ENCODE measurements at regions not wholly inside any gene's neighbourhood (a gene's known extent, or its start where the extent isn't known, plus 50 kb on each side); places are given as distances from the start of the nearest gene placed in this dataset.

GRCh38 chr2:177088529-177088928 is 124.1 kb upstream of the HNRNPA3 start:
- Histone ChIP-seq H3K9me3 (ENCODE audit: low read length) (no peaks in the 10 kb centered on the region), H3K9ac (ENCODE audit: low read length) (no peak overlapping the region), H3K9me2 (replicated peaks; ENCODE audit: low read length) (no peaks in the 10 kb centered on the region), H3K36me3 (ENCODE audit: low read depth, low read length) (no peaks in the 10 kb centered on the region), H3K79me2 (ENCODE audit: low read length) (no peaks in the 10 kb centered on the region), H3K27me3 (ENCODE audit: low read length) (peaks cover 59% of the 10 kb centered on the region), H3K4me1 (ENCODE audit: insufficient read depth, low read length) (no peaks in the 10 kb centered on the region), H3K27ac (ENCODE audit: low read length) (no peak overlapping the region), H2AFZ (ENCODE audit: low read length) (no peak overlapping the region), H3K4me3 (ENCODE audit: low read length) (no peak overlapping the region), H3F3A (ENCODE audit: low read length, unreplicated experiment) (no peaks in the 10 kb centered on the region), H4K20me1 (ENCODE audit: low read length) (no peaks in the 10 kb centered on the region), H3K4me2 (ENCODE audit: low read length) (no peak overlapping the region)
- DNase-seq: no peak
- no TSS peak for BruUV-seq (replicated peaks)
- intact Hi-C loops (cut with micrococcal nuclease): no loop called here
- ATAC-seq: no peak
- ChIA-PET POLR2A (ENCODE audit: unreplicated experiment) (no interaction called here), CTCF (no interaction called here)
- TF ChIP-seq, protein P1, sequence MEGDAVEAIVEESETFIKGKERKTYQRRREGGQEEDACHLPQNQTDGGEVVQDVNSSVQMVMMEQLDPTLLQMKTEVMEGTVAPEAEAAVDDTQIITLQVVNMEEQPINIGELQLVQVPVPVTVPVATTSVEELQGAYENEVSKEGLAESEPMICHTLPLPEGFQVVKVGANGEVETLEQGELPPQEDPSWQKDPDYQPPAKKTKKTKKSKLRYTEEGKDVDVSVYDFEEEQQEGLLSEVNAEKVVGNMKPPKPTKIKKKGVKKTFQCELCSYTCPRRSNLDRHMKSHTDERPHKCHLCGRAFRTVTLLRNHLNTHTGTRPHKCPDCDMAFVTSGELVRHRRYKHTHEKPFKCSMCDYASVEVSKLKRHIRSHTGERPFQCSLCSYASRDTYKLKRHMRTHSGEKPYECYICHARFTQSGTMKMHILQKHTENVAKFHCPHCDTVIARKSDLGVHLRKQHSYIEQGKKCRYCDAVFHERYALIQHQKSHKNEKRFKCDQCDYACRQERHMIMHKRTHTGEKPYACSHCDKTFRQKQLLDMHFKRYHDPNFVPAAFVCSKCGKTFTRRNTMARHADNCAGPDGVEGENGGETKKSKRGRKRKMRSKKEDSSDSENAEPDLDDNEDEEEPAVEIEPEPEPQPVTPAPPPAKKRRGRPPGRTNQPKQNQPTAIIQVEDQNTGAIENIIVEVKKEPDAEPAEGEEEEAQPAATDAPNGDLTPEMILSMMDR (conservative IDR thresholded peaks at IDR 0.05; ENCODE audit: low read depth, low read length): no peak
- TF ChIP-seq EZH2 (IDR thresholded peaks at IDR 0.05; ENCODE audit: low read length, unreplicated experiment) (no peak), EZH2phosphoT487 (IDR thresholded peaks at IDR 0.05; ENCODE audit: borderline replicate concordance, low read length) (no peak)

GRCh38 chr2:177090967-177091366 is 121.6 kb upstream of the HNRNPA3 start:
- Histone ChIP-seq H3K79me2 (ENCODE audit: low read length) (no peaks in the 10 kb centered on the region), H3F3A (ENCODE audit: low read length, unreplicated experiment) (no peaks in the 10 kb centered on the region), H3K9ac (ENCODE audit: low read length) (no peak overlapping the region), H3K27me3 (ENCODE audit: low read length) (peaks cover 69% of the 10 kb centered on the region), H3K36me3 (ENCODE audit: low read depth, low read length) (no peaks in the 10 kb centered on the region), H3K4me3 (ENCODE audit: low read length) (no peak overlapping the region), H3K9me3 (ENCODE audit: low read length) (no peaks in the 10 kb centered on the region), H3K27ac (ENCODE audit: low read length) (no peak overlapping the region), H3K4me1 (ENCODE audit: insufficient read depth, low read length) (no peaks in the 10 kb centered on the region), H3K9me2 (replicated peaks; ENCODE audit: low read length) (no peaks in the 10 kb centered on the region), H4K20me1 (ENCODE audit: low read length) (no peaks in the 10 kb centered on the region), H3K4me2 (ENCODE audit: low read length) (no peak overlapping the region), H2AFZ (ENCODE audit: low read length) (no peak overlapping the region)
- TF ChIP-seq, protein P1 (conservative IDR thresholded peaks at IDR 0.05; ENCODE audit: low read depth, low read length): no peak
- TF ChIP-seq EZH2 (IDR thresholded peaks at IDR 0.05; ENCODE audit: low read length, unreplicated experiment) (no peak), EZH2phosphoT487 (IDR thresholded peaks at IDR 0.05; ENCODE audit: borderline replicate concordance, low read length) (no peak)
- intact Hi-C loops (cut with micrococcal nuclease): no loop called here
- ChIA-PET CTCF (no interaction called here), POLR2A (ENCODE audit: unreplicated experiment) (no interaction called here)
- ATAC-seq: no peak
- BruUV-seq (replicated peaks): no TSS peak
- no peak for DNase-seq

GRCh38 chr2:177093371-177093770 is 119.2 kb upstream of the HNRNPA3 start:
- no peaks in the 10 kb centered on the region for H3K9me2 ChIP-seq (replicated peaks; ENCODE audit: low read length)
- CTCF ChIA-PET: no interaction called here
- H2AFZ ChIP-seq (ENCODE audit: low read length): no peak overlapping the region
- no peak overlapping the region for H3K4me2 ChIP-seq (ENCODE audit: low read length)
- H3K4me1 ChIP-seq (ENCODE audit: insufficient read depth, low read length): no peaks in the 10 kb centered on the region
- H3K79me2 ChIP-seq (ENCODE audit: low read length): no peaks in the 10 kb centered on the region
- H3F3A ChIP-seq (ENCODE audit: low read length, unreplicated experiment): no peaks in the 10 kb centered on the region
- no TSS peak for BruUV-seq (replicated peaks)
- no peaks in the 10 kb centered on the region for H3K9me3 ChIP-seq (ENCODE audit: low read length)
- no peak for TF ChIP-seq EZH2 (IDR thresholded peaks at IDR 0.05; ENCODE audit: low read length, unreplicated experiment)
- TF ChIP-seq, protein P1 (conservative IDR thresholded peaks at IDR 0.05; ENCODE audit: low read depth, low read length): no peak
- TF ChIP-seq EZH2phosphoT487 (IDR thresholded peaks at IDR 0.05; ENCODE audit: borderline replicate concordance, low read length): no peak
- no peak for ATAC-seq
- DNase-seq: no peak
- no peaks in the 10 kb centered on the region for H3K36me3 ChIP-seq (ENCODE audit: low read depth, low read length)
- no peak overlapping the region for H3K9ac ChIP-seq (ENCODE audit: low read length)
- no peaks in the 10 kb centered on the region for H4K20me1 ChIP-seq (ENCODE audit: low read length)
- intact Hi-C loops (cut with micrococcal nuclease): no loop called here
- no peak overlapping the region for H3K27ac ChIP-seq (ENCODE audit: low read length)
- H3K4me3 ChIP-seq (ENCODE audit: low read length): no peak overlapping the region
- H3K27me3 ChIP-seq (ENCODE audit: low read length): peaks cover 66% of the 10 kb centered on the region
- POLR2A ChIA-PET (ENCODE audit: unreplicated experiment): no interaction called here
